ENCODE measurements at regions not wholly inside any gene's neighbourhood (a gene's known extent, or its start where the extent isn't known, plus 50 kb on each side); places are given as distances from the start of the nearest gene placed in this dataset.

GRCh38 chr9:90044710-90045151 is 439.9 kb downstream of the GADD45G start:
- no peaks in the 10 kb centered on the region for H3K9me2 ChIP-seq
- H3K4me2 ChIP-seq = no peak overlapping the region
- no peaks in the 10 kb centered on the region for H3F3A ChIP-seq (replicated peaks; ENCODE audit: insufficient read depth)
- no peaks in the 10 kb centered on the region; the same call in 1 of the 2 replicates for H3K9me3 ChIP-seq
- H3K27ac ChIP-seq (ENCODE audit: low read depth in 2 of 2, low read length in 1 of 2) = no peak overlapping the region
- ChIA-PET CTCF (interaction anchor here (0.8 to 1.4 kb wide), 3 partner anchors 8 to 76 kb away, joined by 3 to 4 read pairs (median 3); no protein-coding TSS in a partner anchor), POLR2A (no interaction called here)
- H3K4me3 ChIP-seq (ENCODE audit: low read depth in 2 of 2, low read length in 1 of 2) = no peak overlapping the region
- no peak overlapping the region for H3K9ac ChIP-seq
- WGBS (ENCODE audit: low lambda C conversion rate) = 53% methylated on average over 5 of the region's 7 CpGs
- H3K79me2 ChIP-seq (ENCODE audit: insufficient read depth) = no peaks in the 10 kb centered on the region
- H2AFZ ChIP-seq (ENCODE audit: low read depth) = no peak overlapping the region
- H3K4me1 ChIP-seq (ENCODE audit: control insufficient read depth in 1 of 2, insufficient read depth in 2 of 2, low read depth in 1 of 2, low read length in 1 of 2) = no peaks in the 10 kb centered on the region; a peak in 1 of 4 replicates
- H3K36me3 ChIP-seq (replicated peaks in 1 of 2; ENCODE audit: control insufficient read depth in 1 of 2, insufficient read depth in 2 of 2, low read length in 1 of 2) = no peaks in the 10 kb centered on the region
- DNase-seq = no peak
- TF ChIP-seq MXI1 (IDR thresholded peaks at IDR 0.05; ENCODE audit: low read depth, low read length) = no peak
- no peak for TF ChIP-seq GATA2 (CRISPR knock-in tag; IDR thresholded peaks at IDR 0.05)
- no peak for TF ChIP-seq NRF1 (IDR thresholded peaks at IDR 0.05; ENCODE audit: low read depth, low read length)
- TF ChIP-seq RXRA (IDR thresholded peaks at IDR 0.05; ENCODE audit: borderline replicate concordance, low read depth) = no peak
- TF ChIP-seq, protein P1, sequence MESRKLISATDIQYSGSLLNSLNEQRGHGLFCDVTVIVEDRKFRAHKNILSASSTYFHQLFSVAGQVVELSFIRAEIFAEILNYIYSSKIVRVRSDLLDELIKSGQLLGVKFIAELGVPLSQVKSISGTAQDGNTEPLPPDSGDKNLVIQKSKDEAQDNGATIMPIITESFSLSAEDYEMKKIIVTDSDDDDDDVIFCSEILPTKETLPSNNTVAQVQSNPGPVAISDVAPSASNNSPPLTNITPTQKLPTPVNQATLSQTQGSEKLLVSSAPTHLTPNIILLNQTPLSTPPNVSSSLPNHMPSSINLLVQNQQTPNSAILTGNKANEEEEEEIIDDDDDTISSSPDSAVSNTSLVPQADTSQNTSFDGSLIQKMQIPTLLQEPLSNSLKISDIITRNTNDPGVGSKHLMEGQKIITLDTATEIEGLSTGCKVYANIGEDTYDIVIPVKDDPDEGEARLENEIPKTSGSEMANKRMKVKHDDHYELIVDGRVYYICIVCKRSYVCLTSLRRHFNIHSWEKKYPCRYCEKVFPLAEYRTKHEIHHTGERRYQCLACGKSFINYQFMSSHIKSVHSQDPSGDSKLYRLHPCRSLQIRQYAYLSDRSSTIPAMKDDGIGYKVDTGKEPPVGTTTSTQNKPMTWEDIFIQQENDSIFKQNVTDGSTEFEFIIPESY (IDR thresholded peaks at IDR 0.05; ENCODE audit: borderline replicate concordance, low read depth) = no peak
- no peak for TF ChIP-seq USF2 (IDR thresholded peaks at IDR 0.05; ENCODE audit: borderline replicate concordance, low read depth, low read length)
- TF ChIP-seq TAF1 (IDR thresholded peaks at IDR 0.05; ENCODE audit: borderline replicate concordance, low read depth, low read length) = no peak
- no peaks in the 10 kb centered on the region for H4K20me1 ChIP-seq (ENCODE audit: insufficient read depth)
- no peaks in the 10 kb centered on the region for H3K27me3 ChIP-seq (ENCODE audit: insufficient read depth)

- ChIA-PET CTCF (interaction anchor here (1.5 kb wide), 1 partner anchor 16 kb away, joined by 3 read pairs; no protein-coding TSS in a partner anchor), POLR2A (no interaction called here)
- Histone ChIP-seq H3K79me2 (ENCODE audit: insufficient read depth) (no peaks in the 10 kb centered on the region), H4K20me1 (ENCODE audit: insufficient read depth) (no peaks in the 10 kb centered on the region), H3K9me2 (no peaks in the 10 kb centered on the region), H3K36me3 (replicated peaks in 1 of 2; ENCODE audit: control insufficient read depth in 1 of 2, insufficient read depth in 2 of 2, low read length in 1 of 2) (no peaks in the 10 kb centered on the region), H2AFZ (ENCODE audit: low read depth) (no peak overlapping the region), H3K4me3 (ENCODE audit: low read depth in 2 of 2, low read length in 1 of 2) (no peak overlapping the region), H3K9ac (no peak overlapping the region), H3K4me1 (ENCODE audit: control insufficient read depth in 1 of 2, insufficient read depth in 2 of 2, low read depth in 1 of 2, low read length in 1 of 2) (no peaks in the 10 kb centered on the region; a peak in 1 of 4 replicates), H3K27ac (ENCODE audit: low read depth in 2 of 2, low read length in 1 of 2) (no peak overlapping the region), H3K9me3 (no peaks in the 10 kb centered on the region; the same call in 1 of the 2 replicates), H3K27me3 (ENCODE audit: insufficient read depth) (no peaks in the 10 kb centered on the region), H3K4me2 (no peak overlapping the region), H3F3A (replicated peaks; ENCODE audit: insufficient read depth) (no peaks in the 10 kb centered on the region)
- TF ChIP-seq FOXM1 (IDR thresholded peaks at IDR 0.05; ENCODE audit: low read depth) (no peak), MAX (IDR thresholded peaks at IDR 0.05; ENCODE audit: low read depth) (no peak), ELF1 (IDR thresholded peaks at IDR 0.05) (no peak), GATA2 (CRISPR knock-in tag; IDR thresholded peaks at IDR 0.05) (no peak), SMC3 (IDR thresholded peaks at IDR 0.05; ENCODE audit: low read depth, low read length) (no peak), CHD2 (IDR thresholded peaks at IDR 0.05; ENCODE audit: low read length, partially characterized antibody) (no peak), NRF1 (IDR thresholded peaks at IDR 0.05; ENCODE audit: low read depth, low read length) (no peak), TCF12 (IDR thresholded peaks at IDR 0.05) (no peak), JUND (IDR thresholded peaks at IDR 0.05) (no peak), RFX5 (IDR thresholded peaks at IDR 0.05; ENCODE audit: low read length) (no peak), GABPA (IDR thresholded peaks at IDR 0.05; ENCODE audit: low read depth) (no peak), MEF2A (IDR thresholded peaks at IDR 0.05; ENCODE audit: borderline replicate concordance, low read depth) (no peak), FOSL2 (IDR thresholded peaks at IDR 0.05; ENCODE audit: borderline replicate concordance, low read depth) (no peak), TAF1 (IDR thresholded peaks at IDR 0.05; ENCODE audit: borderline replicate concordance, low read depth, low read length) (no peak), YY1 (IDR thresholded peaks at IDR 0.05; ENCODE audit: low read depth) (no peak), RAD21 (IDR thresholded peaks at IDR 0.05; ENCODE audit: low read length) (no peak), RXRA (IDR thresholded peaks at IDR 0.05; ENCODE audit: borderline replicate concordance, low read depth) (no peak), SIN3A (IDR thresholded peaks at IDR 0.05; ENCODE audit: borderline replicate concordance, low read depth, low read length) (no peak)
- TF ChIP-seq, protein P2, sequence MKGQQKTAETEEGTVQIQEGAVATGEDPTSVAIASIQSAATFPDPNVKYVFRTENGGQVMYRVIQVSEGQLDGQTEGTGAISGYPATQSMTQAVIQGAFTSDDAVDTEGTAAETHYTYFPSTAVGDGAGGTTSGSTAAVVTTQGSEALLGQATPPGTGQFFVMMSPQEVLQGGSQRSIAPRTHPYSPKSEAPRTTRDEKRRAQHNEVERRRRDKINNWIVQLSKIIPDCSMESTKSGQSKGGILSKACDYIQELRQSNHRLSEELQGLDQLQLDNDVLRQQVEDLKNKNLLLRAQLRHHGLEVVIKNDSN (IDR thresholded peaks at IDR 0.05; ENCODE audit: borderline replicate concordance, low read depth) = no peak
- DNase-seq = no peak
- 53% methylated on average over 7 of the region's 7 CpGs for WGBS (ENCODE audit: low lambda C conversion rate)
Measured at GRCh38 chr9:90046317-90046861, 441.6 kb downstream of the GADD45G start.

Measured in SK-N-SH (cell line).